ENCODE measurements at regions not wholly inside any gene's neighbourhood (a gene's known extent, or its start where the extent isn't known, plus 50 kb on each side); places are given as distances from the start of the nearest gene placed in this dataset.

- POLR2A ChIA-PET: no interaction called here
- Histone ChIP-seq H3K4me3 (ENCODE audit: control insufficient read depth in 1 of 7, extremely low read depth in 1 of 7, insufficient read depth in 4 of 7, low read depth in 2 of 7, low read length in 6 of 7) (no peak overlapping the region), H3K27ac (ENCODE audit: insufficient read depth in 1 of 2, low read depth in 1 of 2, low read length in 2 of 2, poor library complexity in 1 of 2, severe bottlenecking in 2 of 2) (no peak overlapping the region), H3K36me3 (ENCODE audit: control insufficient read depth in 4 of 4, insufficient read depth in 4 of 4, low read length in 3 of 4) (no peaks in the 10 kb centered on the region), H3K27me3 (replicated peaks in 2 of 5; ENCODE audit: control insufficient read depth in 4 of 5, insufficient read depth in 5 of 5, low read length in 4 of 5) (no peaks in the 10 kb centered on the region), H3K9me3 (ENCODE audit: control extremely low read depth in 1 of 5, control insufficient read depth in 4 of 5, insufficient read depth in 2 of 5, low read depth in 1 of 5, low read length in 4 of 5) (no peaks in the 10 kb centered on the region), H3K4me1 (ENCODE audit: control extremely low read depth in 1 of 4, control insufficient read depth in 4 of 4, insufficient read depth in 4 of 4, low read length in 3 of 4) (peaks cover 0 to 7% (median 2%) of the 10 kb centered on the region in 4 experiments)
- WGBS (ENCODE audit: insufficient coverage): 91% methylated on average over 6 of the region's 9 CpGs
- CTCF ChIA-PET: interaction anchor here (3.1 kb wide), 1 partner anchor 12 kb away, joined by 19 read pairs; no protein-coding TSS in a partner anchor
- no peak for DNase-seq
These were observed 78.0 kb upstream of the NHSL1 start for GRCh38 chr6:138577151-138577915.

GRCh38 chr6:138580040-138580439, 80.7 kb upstream of the NHSL1 start:
- H3K4me1 ChIP-seq (ENCODE audit: control extremely low read depth in 1 of 4, control insufficient read depth in 4 of 4, insufficient read depth in 4 of 4, low read length in 3 of 4): peaks cover 0 to 7% (median 1%) of the 10 kb centered on the region in 4 experiments
- ChIA-PET POLR2A (no interaction called here), CTCF (interaction anchor here (1.1 to 1.3 kb wide), 2 partner anchors 9 to 189 kb away, joined by 3 to 4 read pairs; no protein-coding TSS in a partner anchor)
- H3K4me3 ChIP-seq (ENCODE audit: control insufficient read depth in 1 of 7, extremely low read depth in 1 of 7, insufficient read depth in 4 of 7, low read depth in 2 of 7, low read length in 6 of 7): no peak overlapping the region
- no peak overlapping the region for H3K27ac ChIP-seq (ENCODE audit: insufficient read depth in 1 of 2, low read depth in 1 of 2, low read length in 2 of 2, poor library complexity in 1 of 2, severe bottlenecking in 2 of 2)
- DNase-seq: no peak
- no peaks in the 10 kb centered on the region for H3K9me3 ChIP-seq (ENCODE audit: control extremely low read depth in 1 of 5, control insufficient read depth in 4 of 5, insufficient read depth in 2 of 5, low read depth in 1 of 5, low read length in 4 of 5)
- no peaks in the 10 kb centered on the region for H3K36me3 ChIP-seq (ENCODE audit: control insufficient read depth in 4 of 4, insufficient read depth in 4 of 4, low read length in 3 of 4)
- 100% methylated on average over 2 of the region's 4 CpGs for WGBS (ENCODE audit: insufficient coverage)
- no peaks in the 10 kb centered on the region for H3K27me3 ChIP-seq (replicated peaks in 2 of 5; ENCODE audit: control insufficient read depth in 4 of 5, insufficient read depth in 5 of 5, low read length in 4 of 5)

GRCh38 chr6:138580801-138581200, 81.5 kb upstream of the NHSL1 start:
- POLR2A ChIA-PET: no interaction called here
- DNase-seq: no peak
- CTCF ChIA-PET: interaction anchor here (1.1 kb wide), 1 partner anchor 8 kb away, joined by 4 read pairs; no protein-coding TSS in a partner anchor

GRCh38 chr6:138582573-138582972, 83.3 kb upstream of the NHSL1 start:
- ChIA-PET POLR2A (no interaction called here), CTCF (interaction anchor here (0.8 kb wide), 1 partner anchor 10 kb away, joined by 3 read pairs; no protein-coding TSS in a partner anchor)
- DNase-seq: no peak
- peaks cover 0 to 2% (median under 1%) of the 10 kb centered on the region in 4 experiments for H3K4me1 ChIP-seq (ENCODE audit: control extremely low read depth in 1 of 4, control insufficient read depth in 4 of 4, insufficient read depth in 4 of 4, low read length in 3 of 4)
- no peak overlapping the region for H3K27ac ChIP-seq (ENCODE audit: insufficient read depth in 1 of 2, low read depth in 1 of 2, low read length in 2 of 2, poor library complexity in 1 of 2, severe bottlenecking in 2 of 2)
- no peak overlapping the region for H3K4me3 ChIP-seq (ENCODE audit: control insufficient read depth in 1 of 7, extremely low read depth in 1 of 7, insufficient read depth in 4 of 7, low read depth in 2 of 7, low read length in 6 of 7)
- no peaks in the 10 kb centered on the region for H3K36me3 ChIP-seq (ENCODE audit: control insufficient read depth in 4 of 4, insufficient read depth in 4 of 4, low read length in 3 of 4)
- 100% methylated on average over 4 of the region's 4 CpGs for WGBS (ENCODE audit: insufficient coverage)
- no peaks in the 10 kb centered on the region for H3K9me3 ChIP-seq (ENCODE audit: control extremely low read depth in 1 of 5, control insufficient read depth in 4 of 5, insufficient read depth in 2 of 5, low read depth in 1 of 5, low read length in 4 of 5)
- no peaks in the 10 kb centered on the region for H3K27me3 ChIP-seq (replicated peaks in 2 of 5; ENCODE audit: control insufficient read depth in 4 of 5, insufficient read depth in 5 of 5, low read length in 4 of 5)

More at GRCh38 chr6:138580801-138581200, 81.5 kb upstream of the NHSL1 start:
- no peak overlapping the region for H3K4me3 ChIP-seq (ENCODE audit: control insufficient read depth in 1 of 7, extremely low read depth in 1 of 7, insufficient read depth in 4 of 7, low read depth in 2 of 7, low read length in 6 of 7)
- H3K4me1 ChIP-seq (ENCODE audit: control extremely low read depth in 1 of 4, control insufficient read depth in 4 of 4, insufficient read depth in 4 of 4, low read length in 3 of 4): peaks cover 0 to 7% (median 1%) of the 10 kb centered on the region in 4 experiments
- H3K9me3 ChIP-seq (ENCODE audit: control extremely low read depth in 1 of 5, control insufficient read depth in 4 of 5, insufficient read depth in 2 of 5, low read depth in 1 of 5, low read length in 4 of 5): no peaks in the 10 kb centered on the region
- no peak overlapping the region for H3K27ac ChIP-seq (ENCODE audit: insufficient read depth in 1 of 2, low read depth in 1 of 2, low read length in 2 of 2, poor library complexity in 1 of 2, severe bottlenecking in 2 of 2)
- H3K27me3 ChIP-seq (replicated peaks in 2 of 5; ENCODE audit: control insufficient read depth in 4 of 5, insufficient read depth in 5 of 5, low read length in 4 of 5): no peaks in the 10 kb centered on the region
- 83% methylated on average over 6 of the region's 6 CpGs for WGBS (ENCODE audit: insufficient coverage)
- H3K36me3 ChIP-seq (ENCODE audit: control insufficient read depth in 4 of 4, insufficient read depth in 4 of 4, low read length in 3 of 4): no peaks in the 10 kb centered on the region

- no peak overlapping the region for H3K27ac ChIP-seq (ENCODE audit: insufficient read depth in 1 of 2, low read depth in 1 of 2, low read length in 2 of 2, poor library complexity in 1 of 2, severe bottlenecking in 2 of 2)
- H3K4me3 ChIP-seq (ENCODE audit: control insufficient read depth in 1 of 7, extremely low read depth in 1 of 7, insufficient read depth in 4 of 7, low read depth in 2 of 7, low read length in 6 of 7): no peak overlapping the region
- ChIA-PET POLR2A (no interaction called here), CTCF (interaction anchor here (0.9 to 9.8 kb wide), 6 partner anchors 12 to 471 kb away, joined by 3 to 192 read pairs (median 6); no protein-coding TSS in a partner anchor)
- H3K36me3 ChIP-seq (ENCODE audit: control insufficient read depth in 4 of 4, insufficient read depth in 4 of 4, low read length in 3 of 4): no peaks in the 10 kb centered on the region
- H3K9me3 ChIP-seq (ENCODE audit: control extremely low read depth in 1 of 5, control insufficient read depth in 4 of 5, insufficient read depth in 2 of 5, low read depth in 1 of 5, low read length in 4 of 5): no peaks in the 10 kb centered on the region
- no CpG with 5 or more reads among the region's 5 CpGs for WGBS (ENCODE audit: insufficient coverage)
- no peaks in the 10 kb centered on the region for H3K27me3 ChIP-seq (replicated peaks in 2 of 5; ENCODE audit: control insufficient read depth in 4 of 5, insufficient read depth in 5 of 5, low read length in 4 of 5)
- DNase-seq: no peak
- peaks cover 0 to 18% (median 3%) of the 10 kb centered on the region in 4 experiments for H3K4me1 ChIP-seq (ENCODE audit: control extremely low read depth in 1 of 4, control insufficient read depth in 4 of 4, insufficient read depth in 4 of 4, low read length in 3 of 4)
These were observed 87.3 kb upstream of the NHSL1 start for GRCh38 chr6:138586638-138587037.

GRCh38 chr6:138588805-138589434, 89.6 kb upstream of the NHSL1 start:
- 63% methylated on average over 10 of the region's 13 CpGs for WGBS (ENCODE audit: insufficient coverage)
- Histone ChIP-seq H3K9me3 (ENCODE audit: control extremely low read depth in 1 of 5, control insufficient read depth in 4 of 5, insufficient read depth in 2 of 5, low read depth in 1 of 5, low read length in 4 of 5) (no peaks in the 10 kb centered on the region), H3K4me1 (ENCODE audit: control extremely low read depth in 1 of 4, control insufficient read depth in 4 of 4, insufficient read depth in 4 of 4, low read length in 3 of 4) (peaks cover 9 to 38% (median 22%) of the 10 kb centered on the region in 4 experiments), H3K4me3 (ENCODE audit: control insufficient read depth in 1 of 7, extremely low read depth in 1 of 7, insufficient read depth in 4 of 7, low read depth in 2 of 7, low read length in 6 of 7) (no peak overlapping the region), H3K27me3 (replicated peaks in 2 of 5; ENCODE audit: control insufficient read depth in 4 of 5, insufficient read depth in 5 of 5, low read length in 4 of 5) (no peaks in the 10 kb centered on the region), H3K36me3 (ENCODE audit: control insufficient read depth in 4 of 4, insufficient read depth in 4 of 4, low read length in 3 of 4) (no peaks in the 10 kb centered on the region), H3K27ac (ENCODE audit: insufficient read depth in 1 of 2, low read depth in 1 of 2, low read length in 2 of 2, poor library complexity in 1 of 2, severe bottlenecking in 2 of 2) (no peak overlapping the region)
- CTCF ChIA-PET: interaction anchor here (0.6 to 9.8 kb wide), 16 partner anchors 8 to 473 kb away, joined by 3 to 192 read pairs (median 4); no protein-coding TSS in a partner anchor
- POLR2A ChIA-PET: interaction anchor here (0.6 kb wide), 1 partner anchor 86 kb away, joined by 5 read pairs; no protein-coding TSS in a partner anchor
- DNase-seq: peak; percentile 79 to 86 (median 80)

Measured in common myeloid progenitor, CD34-positive (primary cell).